ENCODE measurements at regions not wholly inside any gene's neighbourhood (a gene's known extent, or its start where the extent isn't known, plus 50 kb on each side); places are given as distances from the start of the nearest gene placed in this dataset.

GRCh38 chr6:156347246-156347645 is 429.9 kb upstream of the ARID1B start:
- DNase-seq: no peak

- no peak for DNase-seq
Observed at GRCh38 chr6:156345700-156346099, 431.5 kb upstream of the ARID1B start.

GRCh38 chr6:156344491-156344890 is 432.7 kb upstream of the ARID1B start:
- no peak for DNase-seq

- no peak for DNase-seq
Observed at GRCh38 chr6:156337801-156338200, 439.4 kb upstream of the ARID1B start.

- no peak for DNase-seq
Observed at GRCh38 chr6:156336733-156337132, 440.4 kb upstream of the ARID1B start.

- no peak for DNase-seq
Observed at GRCh38 chr6:156336089-156336488, 441.1 kb upstream of the ARID1B start.

- no peak for DNase-seq
Observed at GRCh38 chr6:156334966-156335365, 442.2 kb upstream of the ARID1B start.

- DNase-seq: no peak
Observed at GRCh38 chr6:156319707-156320106, 457.5 kb upstream of the ARID1B start.

- DNase-seq: no peak
Observed at GRCh38 chr6:156316583-156317125, 460.5 kb upstream of the ARID1B start.

- no peak for DNase-seq
Observed at GRCh38 chr6:156315146-156315545, 462.0 kb upstream of the ARID1B start.

GRCh38 chr6:156313037-156313436 is 464.1 kb upstream of the ARID1B start:
- DNase-seq: no peak

- DNase-seq: no peak
Observed at GRCh38 chr6:156311291-156311690, 465.9 kb upstream of the ARID1B start.

- DNase-seq: no peak
Observed at GRCh38 chr6:156310701-156311100, 466.5 kb upstream of the ARID1B start.

GRCh38 chr6:156309017-156309416 is 468.2 kb upstream of the ARID1B start:
- DNase-seq: no peak

GRCh38 chr6:156308604-156309003 is 468.6 kb upstream of the ARID1B start:
- DNase-seq: no peak

GRCh38 chr6:156306531-156306930 is 470.6 kb upstream of the ARID1B start:
- no peak for DNase-seq

- DNase-seq: no peak
Observed at GRCh38 chr6:156283091-156283490, 494.1 kb upstream of the ARID1B start.

- DNase-seq: no peak
Observed at GRCh38 chr6:156282087-156282486, 495.1 kb upstream of the ARID1B start.

- no peak for DNase-seq
Observed at GRCh38 chr6:156281266-156281665, 495.9 kb upstream of the ARID1B start.

GRCh38 chr6:156280065-156280464 is 497.1 kb upstream of the ARID1B start:
- no peak for DNase-seq

- no peak for DNase-seq
Observed at GRCh38 chr6:156279261-156279969, 497.8 kb upstream of the ARID1B start.

- DNase-seq: no peak
Observed at GRCh38 chr6:156273065-156273711, 504.0 kb upstream of the ARID1B start.

GRCh38 chr6:156269751-156270369 is 507.3 kb upstream of the ARID1B start:
- DNase-seq: peak; percentile 4

GRCh38 chr6:156268849-156269248 is 508.3 kb upstream of the ARID1B start:
- no peak for DNase-seq
